Type B pancreatic cell (in vitro differentiated cells): ENCODE measurements at regions not wholly inside any gene's neighbourhood (a gene's known extent, or its start where the extent isn't known, plus 50 kb on each side); places are given as distances from the start of the nearest gene placed in this dataset.

Source experiments
- DNase-seq: peaks from one replicate; pipeline ENCODE4 v3.0.0; 2021; ENCODE audit warnings: mixed read lengths; ENCODE audit not compliant: unreplicated experiment; ENCODE audit errors: extremely low spot score
- H3K27ac Mint-ChIP-seq: 2 replicates; pipeline ENCODE4 v1.8.0; 2021; ENCODE audit warnings: mild to moderate bottlenecking, mixed read lengths
- H3K27me3 Mint-ChIP-seq: 2 replicates; pipeline ENCODE4 v1.8.0; 2021; ENCODE audit warnings: mixed read lengths
- H3K36me3 Mint-ChIP-seq: 2 replicates; pipeline ENCODE4 v1.8.0; 2021; ENCODE audit warnings: mixed read lengths
- H3K4me1 Mint-ChIP-seq: one replicate; pipeline ENCODE4 v1.8.0; 2021; ENCODE audit warnings: mixed read lengths; ENCODE audit not compliant: unreplicated experiment
- H3K4me3 Mint-ChIP-seq: 2 replicates; pipeline ENCODE4 v1.8.0; 2021; ENCODE audit warnings: mild to moderate bottlenecking, mixed read lengths
- H3K9me3 Mint-ChIP-seq: 2 replicates; pipeline ENCODE4 v1.8.0; 2021; ENCODE audit warnings: mixed read lengths
- TF ChIP-seq, protein P1 (sequence below): fragments of 200-600 bp; sonication (generic); conservative IDR thresholded peaks from 2 replicates; pipeline ENCODE4 v1.5.0; 2021; ENCODE audit warnings: antibody characterized with exemption, mild to moderate bottlenecking

DNA sequence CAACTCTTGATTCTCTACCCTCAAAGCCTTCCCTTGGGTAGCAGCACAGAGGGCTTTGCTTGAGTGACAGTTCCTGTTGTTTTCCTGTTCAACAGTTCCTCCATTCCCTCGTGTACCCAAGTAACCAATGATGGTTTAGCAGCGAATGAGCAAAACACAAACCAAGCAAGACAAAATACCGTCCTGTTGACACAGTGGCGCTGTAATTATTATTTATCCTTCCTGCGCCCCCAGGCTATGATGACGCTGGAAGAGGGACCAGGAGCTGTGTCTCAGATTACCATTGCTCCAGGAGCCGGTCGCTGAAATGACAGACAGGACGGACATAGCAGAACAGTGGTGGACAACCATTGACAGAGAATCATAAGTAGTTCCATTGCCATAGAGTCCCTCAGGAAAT lies 154.8 kb downstream of the GADD45G start:
- no peak for DNase-seq
- Mint-ChIP-seq H3K27me3 (peaks cover 4% of the 10 kb centered on the region), H3K4me3 (no peak overlapping the region), H3K4me1 (peaks cover 8% of the 10 kb centered on the region), H3K9me3 (peaks cover 6% of the 10 kb centered on the region), H3K36me3 (no peaks in the 10 kb centered on the region), H3K27ac (peak overlapping the region; percentile 51)
- TF ChIP-seq, protein P1, sequence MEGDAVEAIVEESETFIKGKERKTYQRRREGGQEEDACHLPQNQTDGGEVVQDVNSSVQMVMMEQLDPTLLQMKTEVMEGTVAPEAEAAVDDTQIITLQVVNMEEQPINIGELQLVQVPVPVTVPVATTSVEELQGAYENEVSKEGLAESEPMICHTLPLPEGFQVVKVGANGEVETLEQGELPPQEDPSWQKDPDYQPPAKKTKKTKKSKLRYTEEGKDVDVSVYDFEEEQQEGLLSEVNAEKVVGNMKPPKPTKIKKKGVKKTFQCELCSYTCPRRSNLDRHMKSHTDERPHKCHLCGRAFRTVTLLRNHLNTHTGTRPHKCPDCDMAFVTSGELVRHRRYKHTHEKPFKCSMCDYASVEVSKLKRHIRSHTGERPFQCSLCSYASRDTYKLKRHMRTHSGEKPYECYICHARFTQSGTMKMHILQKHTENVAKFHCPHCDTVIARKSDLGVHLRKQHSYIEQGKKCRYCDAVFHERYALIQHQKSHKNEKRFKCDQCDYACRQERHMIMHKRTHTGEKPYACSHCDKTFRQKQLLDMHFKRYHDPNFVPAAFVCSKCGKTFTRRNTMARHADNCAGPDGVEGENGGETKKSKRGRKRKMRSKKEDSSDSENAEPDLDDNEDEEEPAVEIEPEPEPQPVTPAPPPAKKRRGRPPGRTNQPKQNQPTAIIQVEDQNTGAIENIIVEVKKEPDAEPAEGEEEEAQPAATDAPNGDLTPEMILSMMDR = no peak

DNA sequence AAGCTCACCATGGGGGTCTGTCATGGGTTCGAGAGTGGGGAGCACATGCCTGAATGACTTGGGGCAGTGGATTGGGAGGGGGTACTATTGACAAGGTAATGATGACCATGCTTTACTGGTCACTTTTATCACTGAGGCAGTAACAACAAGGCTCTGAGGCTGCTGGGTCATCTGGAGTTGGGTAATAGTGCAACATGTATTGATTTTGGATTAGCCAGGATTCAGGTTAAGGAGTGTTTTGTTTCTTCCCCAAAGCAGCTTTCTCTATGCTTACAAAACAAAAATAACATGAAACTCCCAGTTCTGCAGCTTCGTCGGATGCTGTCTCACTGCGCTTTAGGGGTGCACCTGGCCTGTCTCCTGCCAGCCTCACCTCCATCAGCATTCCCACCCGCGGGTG lies 155.3 kb downstream of the GADD45G start:
- peaks cover 6% of the 10 kb centered on the region for H3K9me3 Mint-ChIP-seq
- DNase-seq = no peak
- peak overlapping the region; percentile 51 for H3K27ac Mint-ChIP-seq

DNA sequence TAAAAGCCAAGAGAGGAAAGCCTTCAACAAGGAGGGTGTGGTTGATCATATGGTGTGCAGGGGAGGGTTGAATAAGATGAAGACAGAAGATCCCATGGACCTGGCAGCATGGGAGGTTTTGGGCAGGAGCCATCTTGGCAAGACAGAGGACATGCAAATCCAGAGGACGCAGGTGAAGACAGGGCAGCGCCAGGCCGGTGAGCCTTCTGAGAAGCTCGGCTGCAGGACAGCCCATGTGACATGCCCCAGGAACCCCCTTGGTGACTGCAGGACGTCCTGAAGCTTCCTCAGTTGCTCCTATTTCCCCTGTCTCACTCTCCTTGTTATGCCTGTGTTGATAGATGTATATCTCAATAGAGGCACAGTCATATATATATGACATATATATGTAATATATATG lies 159.4 kb downstream of the GADD45G start:
- Mint-ChIP-seq H3K27ac (no peak overlapping the region), H3K4me3 (no peak overlapping the region), H3K4me1 (peaks cover 29% of the 10 kb centered on the region), H3K27me3 (peaks cover 4% of the 10 kb centered on the region), H3K9me3 (peaks cover 10% of the 10 kb centered on the region), H3K36me3 (no peaks in the 10 kb centered on the region)
- TF ChIP-seq, protein P1 = no peak
- DNase-seq = no peak

More for the DNA sequence above, 155.3 kb downstream of the GADD45G start:
- Mint-ChIP-seq H3K36me3 (no peaks in the 10 kb centered on the region), H3K4me3 (no peak overlapping the region), H3K4me1 (peaks cover 8% of the 10 kb centered on the region), H3K27me3 (peaks cover 4% of the 10 kb centered on the region)
- TF ChIP-seq, protein P1 = no peak

DNA sequence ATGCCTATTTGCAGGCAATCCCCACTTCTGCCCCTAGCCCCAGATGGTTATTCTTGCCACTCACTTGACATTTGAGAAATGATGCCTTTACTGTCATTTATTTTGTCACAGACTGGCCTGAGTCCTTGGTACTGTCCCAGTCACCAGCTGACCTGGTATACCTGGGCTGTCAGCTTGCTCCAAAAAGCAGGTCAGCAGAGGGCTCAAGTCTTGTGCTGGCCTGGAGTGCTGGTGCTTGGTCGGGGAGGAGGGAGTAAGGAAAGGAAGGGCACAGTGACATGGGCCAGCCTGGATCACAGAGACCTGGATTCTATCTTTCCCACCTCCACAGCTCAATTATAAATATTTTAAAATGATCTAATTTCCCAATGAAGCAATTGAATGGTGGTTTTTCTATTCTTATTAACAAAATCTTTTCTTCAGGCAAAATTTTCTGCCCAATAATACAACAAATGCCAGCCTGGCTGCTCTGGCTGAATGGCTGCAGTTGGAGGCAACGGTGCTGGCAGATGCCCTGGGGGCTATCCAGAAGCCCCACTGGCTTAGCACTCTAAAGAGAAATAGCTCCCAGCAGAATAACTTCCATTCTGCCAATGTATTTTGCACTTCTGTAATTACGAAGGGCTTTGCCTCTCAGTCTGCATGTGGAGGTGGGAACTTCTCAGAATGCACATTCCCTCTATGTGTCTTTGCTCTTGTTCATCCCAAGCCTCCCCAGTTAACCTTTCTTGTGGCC lies 160.6 kb downstream of the GADD45G start:
- Mint-ChIP-seq H3K27ac (no peak overlapping the region), H3K36me3 (no peaks in the 10 kb centered on the region), H3K9me3 (peaks cover 4% of the 10 kb centered on the region), H3K27me3 (no peaks in the 10 kb centered on the region), H3K4me3 (no peak overlapping the region), H3K4me1 (peaks cover 21% of the 10 kb centered on the region)
- DNase-seq = no peak
- TF ChIP-seq, protein P1 = no peak

DNA sequence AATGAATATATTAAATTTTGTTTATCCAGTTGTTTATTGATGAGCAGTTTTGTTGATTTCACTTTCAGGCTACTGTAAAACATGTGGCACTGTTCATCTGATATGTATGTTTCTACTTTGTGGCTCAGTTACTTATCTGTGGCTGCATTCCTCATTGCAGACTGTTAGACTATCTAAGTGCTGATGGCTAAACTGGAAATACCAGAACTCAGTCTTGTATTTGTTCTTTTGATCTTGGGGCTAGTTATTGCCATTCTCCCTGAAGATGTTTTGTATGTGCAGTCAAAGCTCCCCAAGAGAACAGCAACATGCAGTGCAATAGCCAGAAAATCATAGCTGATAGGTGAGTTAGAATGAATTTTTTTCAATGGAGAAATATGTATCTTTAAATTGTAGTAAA lies 162.2 kb downstream of the GADD45G start:
- Mint-ChIP-seq H3K36me3 (no peaks in the 10 kb centered on the region), H3K27ac (no peak overlapping the region), H3K27me3 (no peaks in the 10 kb centered on the region), H3K4me3 (peak overlapping the region; percentile 60), H3K4me1 (peaks cover 21% of the 10 kb centered on the region), H3K9me3 (peaks cover 4% of the 10 kb centered on the region)
- TF ChIP-seq, protein P1 = no peak
- DNase-seq = no peak
